Sigmoid colon (tissue), 6 donors: ENCODE measurements at regions not wholly inside any gene's neighbourhood (a gene's known extent, or its start where the extent isn't known, plus 50 kb on each side); places are given as distances from the start of the nearest gene placed in this dataset.

ENCODE experiments used
- DNase-seq: peaks from one replicate; pipeline ENCODE4 v3.0.0-alpha.2; 2019
- H3K27ac ChIP-seq, 4 donors: fragments of 200-600 bp; sonication (generic); one replicate each; pipeline ENCODE4 v1.5.1; 2016 to 2019; ENCODE audit warnings: mild to moderate bottlenecking in 1 of 4
- H3K27me3 ChIP-seq, 3 donors: fragments of 200-600 bp; sonication (generic); one replicate each; pipeline ENCODE4 v1.5.1; 2019; ENCODE audit warnings: mild to moderate bottlenecking in 1 of 3
- H3K36me3 ChIP-seq, 4 donors: fragments of 200-600 bp; sonication (generic); one replicate each; pipeline ENCODE4 v1.5.1; 2016 to 2019
- H3K4me1 ChIP-seq, 4 donors: fragments of 200-600 bp; sonication (generic); one replicate each; pipeline ENCODE4 v1.5.1; 2017 to 2019
- H3K4me3 ChIP-seq, 4 donors: fragments of 200-600 bp; sonication (generic); one replicate each; pipeline ENCODE4 v1.5.1; 2017 to 2019; ENCODE audit warnings: mild to moderate bottlenecking in 2 of 4, moderate library complexity in 1 of 4
- H3K9me3 ChIP-seq, 4 donors: fragments of 200-600 bp in 3 of 4; sonication (generic) in 3 of 4; one replicate each; pipeline versions ENCODE4 v1.5.1 to v1.6.1; 2013 to 2019
- EP300 ChIP-seq, 4 donors: sonication (generic); formaldehyde crosslinking; IDR thresholded peaks; one replicate each; pipeline ENCODE4 v1.6.1; 2017; ENCODE audit warnings: antibody characterized with exemption in 4 of 4
- POLR2A ChIP-seq, 2 donors: fragments of 450-650 bp; IDR thresholded peaks; one replicate each; pipeline ENCODE4 v1.6.1; 2016; ENCODE audit warnings: antibody characterized with exemption in 2 of 2, mild to moderate bottlenecking in 2 of 2, moderate library complexity in 2 of 2
- POLR2AphosphoS5 ChIP-seq, 4 donors: sonication (generic); formaldehyde crosslinking; IDR thresholded peaks; one replicate each; pipeline ENCODE4 v1.6.1; 2017; ENCODE audit warnings: antibody characterized with exemption in 4 of 4
- WGBS, 2 donors: extraction: QIAGEN DNeasy Blood & Tissue Kit; methylation state at CpG; one replicate each; pipeline ENCODE4 v1.1.7; 2013; 5-methylcytosine and 5-hydroxymethylcytosine counted together
- intact Hi-C: fragments of 100-400 bp; cut with DNase I; formaldehyde crosslinking; loops from one replicate; pipeline ENCODE4 v1.15.1; 2023
- TF ChIP-seq, protein P1 (sequence below), 4 experiments: fragments of 450-650 bp in 3 of 4; fragments of 200-600 bp in 1 of 4; IDR thresholded peaks; one replicate each; pipeline ENCODE4 v1.5.1; 2016 to 2019; ENCODE audit warnings: antibody characterized with exemption in 4 of 4, mild to moderate bottlenecking in 3 of 4, moderate library complexity in 2 of 4
- donor health status: healthy with polysubstance abuse.
- donor health status: healthy.

DNA sequence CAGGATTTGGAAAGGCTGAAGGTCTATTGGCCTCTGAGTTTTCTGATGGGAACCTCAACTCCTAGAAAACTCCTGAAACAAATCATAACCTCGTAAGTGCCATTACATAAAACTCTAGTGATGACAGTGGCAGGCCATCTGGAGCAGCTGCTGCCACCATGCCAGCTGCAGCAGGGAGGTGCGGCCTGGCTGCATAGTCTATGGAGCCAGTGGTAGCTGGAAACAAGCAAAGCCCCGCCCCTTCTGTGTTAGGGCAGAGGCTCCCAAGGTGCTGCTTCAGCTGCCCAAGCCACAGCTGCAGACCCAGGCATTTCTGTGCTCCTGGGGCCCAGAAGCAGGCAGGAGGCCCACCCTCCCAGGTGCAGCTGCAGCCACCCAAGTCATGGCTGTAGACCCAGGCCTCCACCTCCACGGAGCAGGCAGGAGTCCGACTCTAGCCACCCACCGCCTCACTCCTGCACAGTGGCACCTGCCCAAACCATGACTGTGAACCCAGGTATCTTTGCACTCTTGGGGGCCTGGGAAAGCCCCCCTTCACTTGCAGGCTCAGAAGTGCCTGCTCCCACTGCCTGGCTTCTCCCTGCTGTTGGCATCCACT, 254.1 kb upstream of the KCNJ16 start:
- intact Hi-C loops = no loop called here

DNA sequence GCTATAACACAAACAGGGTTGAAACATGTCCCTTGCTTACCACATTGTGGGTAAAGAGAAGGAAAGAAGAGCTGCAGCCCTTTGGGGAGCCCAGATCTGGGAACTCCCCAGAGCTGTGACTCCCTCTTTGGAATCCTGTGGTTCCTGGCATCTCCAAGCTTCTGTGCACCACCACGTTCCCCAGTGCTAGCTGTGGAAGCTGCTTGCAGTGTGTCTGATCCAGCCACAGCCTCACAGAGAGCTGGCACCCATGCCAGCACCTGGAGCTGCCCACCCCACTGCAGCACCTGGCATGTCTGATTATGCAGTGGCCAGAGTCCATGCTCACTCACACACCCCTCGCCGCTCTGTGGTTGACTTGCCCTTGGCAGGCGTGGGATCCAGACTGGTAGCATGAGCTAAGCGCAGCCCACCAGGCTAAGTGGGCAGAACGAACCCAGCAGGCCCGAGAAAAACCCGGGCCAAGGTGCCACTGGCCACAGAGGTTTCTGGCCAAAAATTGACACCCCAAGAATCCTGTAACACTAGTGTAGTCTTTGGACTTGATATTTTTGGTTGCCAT, 252.6 kb upstream of the KCNJ16 start:
- no peak for DNase-seq
- intact Hi-C loops = no loop called here
- 90 to 93% methylated on average over 8 of the region's 8 CpGs for WGBS, 2 donors
- Histone ChIP-seq H3K4me3 (no peak overlapping the region), H3K36me3 (no peaks in the 10 kb centered on the region), H3K27me3 (no peaks in the 10 kb centered on the region), H3K9me3 (no peaks in the 10 kb centered on the region), H3K27ac (no peak overlapping the region), H3K4me1 (no peaks in the 10 kb centered on the region)
- TF ChIP-seq POLR2A (IDR thresholded peaks at IDR 0.05) (no peak), POLR2AphosphoS5 (IDR thresholded peaks at IDR 0.05) (no peak), EP300 (IDR thresholded peaks at IDR 0.05) (no peak)
- TF ChIP-seq, protein P1, sequence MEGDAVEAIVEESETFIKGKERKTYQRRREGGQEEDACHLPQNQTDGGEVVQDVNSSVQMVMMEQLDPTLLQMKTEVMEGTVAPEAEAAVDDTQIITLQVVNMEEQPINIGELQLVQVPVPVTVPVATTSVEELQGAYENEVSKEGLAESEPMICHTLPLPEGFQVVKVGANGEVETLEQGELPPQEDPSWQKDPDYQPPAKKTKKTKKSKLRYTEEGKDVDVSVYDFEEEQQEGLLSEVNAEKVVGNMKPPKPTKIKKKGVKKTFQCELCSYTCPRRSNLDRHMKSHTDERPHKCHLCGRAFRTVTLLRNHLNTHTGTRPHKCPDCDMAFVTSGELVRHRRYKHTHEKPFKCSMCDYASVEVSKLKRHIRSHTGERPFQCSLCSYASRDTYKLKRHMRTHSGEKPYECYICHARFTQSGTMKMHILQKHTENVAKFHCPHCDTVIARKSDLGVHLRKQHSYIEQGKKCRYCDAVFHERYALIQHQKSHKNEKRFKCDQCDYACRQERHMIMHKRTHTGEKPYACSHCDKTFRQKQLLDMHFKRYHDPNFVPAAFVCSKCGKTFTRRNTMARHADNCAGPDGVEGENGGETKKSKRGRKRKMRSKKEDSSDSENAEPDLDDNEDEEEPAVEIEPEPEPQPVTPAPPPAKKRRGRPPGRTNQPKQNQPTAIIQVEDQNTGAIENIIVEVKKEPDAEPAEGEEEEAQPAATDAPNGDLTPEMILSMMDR (IDR thresholded peaks at IDR 0.05) = no peak

More for the DNA sequence above, 254.1 kb upstream of the KCNJ16 start:
- Histone ChIP-seq H3K27ac (no peak overlapping the region), H3K9me3 (no peaks in the 10 kb centered on the region), H3K4me1 (no peaks in the 10 kb centered on the region), H3K4me3 (no peak overlapping the region), H3K36me3 (no peaks in the 10 kb centered on the region), H3K27me3 (no peaks in the 10 kb centered on the region)
- TF ChIP-seq EP300 (IDR thresholded peaks at IDR 0.05) (no peak), POLR2A (IDR thresholded peaks at IDR 0.05) (no peak), POLR2AphosphoS5 (IDR thresholded peaks at IDR 0.05) (no peak)
- TF ChIP-seq, protein P1 (IDR thresholded peaks at IDR 0.05) = no peak
- no peak for DNase-seq
- WGBS, 2 donors = 81 to 90% methylated on average over 6 of the region's 6 CpGs

DNA sequence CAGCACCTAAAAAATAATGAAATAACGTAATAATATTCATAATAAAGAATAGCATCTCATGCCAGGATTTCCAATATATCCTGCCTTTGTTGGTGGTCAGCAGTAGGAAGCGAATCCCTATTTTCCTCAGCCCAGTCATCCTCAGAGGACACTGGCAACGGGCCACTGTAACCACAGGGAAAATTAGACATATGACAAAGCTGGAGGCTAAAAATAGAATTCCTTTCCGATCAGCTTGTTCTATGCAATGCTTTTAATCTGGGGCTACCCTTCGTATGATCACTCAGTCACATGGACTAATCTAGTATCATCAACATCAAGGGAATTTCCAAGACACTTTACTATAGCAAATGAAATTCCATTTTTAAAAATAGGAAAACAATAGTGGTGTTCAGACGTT, 246.9 kb upstream of the KCNJ16 start:
- TF ChIP-seq POLR2A (IDR thresholded peaks at IDR 0.05) = no peak
- TF ChIP-seq POLR2AphosphoS5 (IDR thresholded peaks at IDR 0.05) = no peak
- TF ChIP-seq, protein P1 (IDR thresholded peaks at IDR 0.05) = no peak
- TF ChIP-seq EP300 (IDR thresholded peaks at IDR 0.05) = no peak
- no peaks in the 10 kb centered on the region for H3K36me3 ChIP-seq
- WGBS, 2 donors = 67 to 74% methylated on average over 6 of the region's 6 CpGs
- no peaks in the 10 kb centered on the region for H3K27me3 ChIP-seq
- no peaks in the 10 kb centered on the region for H3K4me1 ChIP-seq
- H3K27ac ChIP-seq = no peak overlapping the region
- H3K4me3 ChIP-seq = no peak overlapping the region
- no peaks in the 10 kb centered on the region for H3K9me3 ChIP-seq
- DNase-seq = no peak
- intact Hi-C loops = no loop called here

GRCh38 chr17:69834494-69834893, 240.5 kb upstream of the KCNJ16 start:
- H3K4me3 ChIP-seq = no peak overlapping the region

GRCh38 chr17:69851736-69852135, 223.3 kb upstream of the KCNJ16 start:
- WGBS, 2 donors = 89 to 93% methylated on average over 4 of the region's 4 CpGs

More at GRCh38 chr17:69834494-69834893, 240.5 kb upstream of the KCNJ16 start:
- Histone ChIP-seq H3K36me3 (no peaks in the 10 kb centered on the region), H3K27ac (no peak overlapping the region), H3K9me3 (no peaks in the 10 kb centered on the region), H3K4me1 (no peaks in the 10 kb centered on the region), H3K27me3 (no peaks in the 10 kb centered on the region)
- DNase-seq = no peak
- intact Hi-C loops = no loop called here
- 77 to 81% methylated on average over 2 of the region's 2 CpGs for WGBS, 2 donors
- TF ChIP-seq EP300 (IDR thresholded peaks at IDR 0.05) = no peak

More at GRCh38 chr17:69851736-69852135, 223.3 kb upstream of the KCNJ16 start:
- Histone ChIP-seq H3K9me3 (no peaks in the 10 kb centered on the region), H3K4me3 (no peak overlapping the region), H3K27ac (no peak overlapping the region), H3K4me1 (peaks cover 0 to 7% (median 0%) of the 10 kb centered on the region in 4 donors), H3K36me3 (no peaks in the 10 kb centered on the region), H3K27me3 (no peaks in the 10 kb centered on the region)
- TF ChIP-seq, protein P1 (IDR thresholded peaks at IDR 0.05) = no peak
- TF ChIP-seq EP300 (IDR thresholded peaks at IDR 0.05) (no peak), POLR2A (IDR thresholded peaks at IDR 0.05) (no peak), POLR2AphosphoS5 (IDR thresholded peaks at IDR 0.05) (no peak)
- intact Hi-C loops = no loop called here
- no peak for DNase-seq
